Hematopoietic multipotent progenitor cell treated with erythropoietin and hydrocortisone succinate and interleukin-3 and kit ligand, for 15 days (in vitro differentiated cells): ENCODE measurements at regions not wholly inside any gene's neighbourhood (a gene's known extent, or its start where the extent isn't known, plus 50 kb on each side); places are given as distances from the start of the nearest gene placed in this dataset.
"Not testable (repeated sequence)": the region's sequence is repeated elsewhere in the genome, so short reads cannot be mapped to it uniquely, and the experiment has no call there.

Experiments
- DNase-seq: peaks from one replicate; pipeline ENCODE4 v3.0.0-alpha.2; 2015; ENCODE audit warnings: low spot score

DNA sequence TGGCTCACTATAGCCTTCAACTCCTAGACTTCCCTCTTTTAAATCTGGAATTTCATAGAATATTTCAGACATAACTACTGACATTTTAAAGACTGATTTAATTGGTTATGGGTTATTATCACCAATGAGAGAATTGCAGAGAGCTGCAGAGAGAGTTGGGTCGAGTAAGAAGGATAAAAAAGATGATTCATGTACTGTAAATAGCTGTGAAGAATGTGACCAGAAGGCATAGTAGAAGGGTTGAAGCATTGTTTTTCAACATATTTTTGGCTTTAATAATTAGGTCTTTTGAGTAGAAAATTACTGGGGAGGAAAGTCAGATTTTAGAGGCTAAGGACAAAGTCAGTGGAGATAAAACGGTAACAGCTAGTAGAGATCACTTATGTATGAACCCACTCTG, 503.2 kb upstream of the SLC8A1 start:
- DNase-seq: no peak

GRCh38 chr2:40955635-40956034, 503.7 kb upstream of the SLC8A1 start:
- no peak for DNase-seq

DNA sequence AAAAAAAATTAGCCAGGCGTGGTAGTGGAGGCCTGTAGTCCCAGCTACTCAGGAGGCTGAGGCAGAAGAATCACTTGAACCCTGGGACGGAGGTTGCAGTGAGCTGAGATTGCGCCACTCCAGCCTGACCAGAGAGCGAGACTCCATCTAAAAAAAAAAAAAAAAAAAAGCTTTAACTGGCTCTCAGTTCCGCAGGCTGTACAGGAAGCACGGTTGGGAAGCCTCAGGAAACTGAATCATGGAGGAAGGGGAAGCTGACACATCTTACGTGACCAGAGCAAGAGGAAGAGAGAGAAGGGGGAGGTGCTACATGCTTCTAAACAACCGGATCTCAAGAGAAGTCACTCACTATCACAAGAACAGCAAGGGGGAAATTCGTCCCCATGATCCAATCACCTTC, 505.6 kb upstream of the SLC8A1 start:
- DNase-seq: no peak

GRCh38 chr2:40962026-40962425, 510.1 kb upstream of the SLC8A1 start:
- DNase-seq: no peak

DNA sequence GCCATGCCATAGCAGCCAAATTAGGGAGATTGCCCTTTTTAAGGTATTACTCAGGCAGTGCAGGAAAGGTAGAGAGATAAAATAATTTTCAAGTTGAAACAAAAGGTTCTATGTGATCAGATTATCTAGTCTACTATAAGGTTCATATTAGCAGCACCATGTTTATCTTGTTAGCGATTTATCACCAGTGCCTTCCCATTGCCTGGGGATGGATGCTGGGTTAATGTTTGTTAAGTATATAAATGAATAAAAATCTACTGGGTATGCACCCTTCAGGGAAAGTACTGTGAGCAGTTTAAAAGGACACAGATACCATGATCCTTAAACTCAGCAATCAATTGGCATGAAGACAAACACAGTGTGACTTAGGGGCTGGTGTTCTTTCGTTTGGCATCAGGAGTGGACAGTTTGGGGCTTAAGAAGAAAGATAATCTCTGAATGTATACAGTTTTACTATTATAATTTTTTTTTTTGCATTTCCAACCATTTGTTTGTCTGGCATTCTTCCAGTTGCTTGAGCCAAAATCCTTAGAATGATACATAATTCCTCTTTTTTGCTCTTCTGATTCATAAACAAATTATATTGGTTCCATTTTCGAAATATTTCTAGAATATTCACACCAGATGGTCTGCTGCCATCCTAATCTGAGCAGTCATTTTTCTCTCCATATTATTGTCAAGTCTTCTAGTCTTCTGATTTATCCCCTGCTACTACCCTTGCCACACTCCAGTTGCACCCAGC, 512.8 kb upstream of the SLC8A1 start:
- no peak for DNase-seq

- no peak for DNase-seq
These were observed 515.6 kb upstream of the SLC8A1 start for GRCh38 chr2:40967451-40967850.

- no peak for DNase-seq
These were observed 523.3 kb upstream of the SLC8A1 start for GRCh38 chr2:40975151-40975550.

GRCh38 chr2:40997362-40997761, 545.5 kb upstream of the SLC8A1 start:
- no peak for DNase-seq

DNA sequence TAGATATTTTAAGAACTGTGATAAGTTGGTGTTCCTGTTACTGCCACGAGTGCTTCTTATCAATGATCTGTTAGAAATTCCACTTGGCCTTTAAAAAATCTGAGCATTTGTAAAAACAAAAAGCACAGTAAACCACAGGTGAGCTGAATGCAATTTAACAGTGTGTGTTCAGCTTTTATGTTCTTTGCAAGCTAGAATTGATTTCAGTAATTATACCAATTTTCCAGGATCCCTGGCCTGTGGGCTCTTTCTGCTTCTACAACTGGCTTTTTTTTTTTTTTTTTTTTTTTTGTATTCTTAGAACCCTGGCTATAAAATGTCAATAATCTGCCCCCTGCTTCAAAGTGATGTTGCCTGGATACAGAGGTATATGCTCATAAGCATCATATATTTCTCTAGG, 548.5 kb upstream of the SLC8A1 start:
- no peak for DNase-seq

DNA sequence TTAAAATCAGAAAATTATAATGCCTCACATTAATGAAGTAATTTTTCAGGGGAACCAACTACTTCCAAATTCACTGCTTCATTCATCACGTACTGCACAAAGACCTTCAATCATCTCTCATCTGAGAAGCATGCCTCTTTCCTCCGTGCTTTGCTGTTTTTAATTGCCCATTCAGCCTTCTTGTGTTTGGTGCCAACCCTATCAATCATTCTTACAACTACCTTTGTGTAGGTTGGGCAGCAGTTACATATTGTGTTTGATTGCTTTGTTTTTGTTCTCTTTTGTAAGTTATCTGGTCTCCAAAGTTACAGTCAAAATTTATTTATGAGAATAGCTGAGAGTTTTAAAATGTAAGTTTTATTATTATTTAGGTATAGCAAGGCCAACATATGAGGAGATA, 549.0 kb upstream of the SLC8A1 start:
- no peak for DNase-seq

- DNase-seq: no peak
These were observed 552.8 kb upstream of the SLC8A1 start for GRCh38 chr2:41004700-41005099.

- DNase-seq: no peak
These were observed 568.5 kb upstream of the SLC8A1 start for GRCh38 chr2:41020358-41020757.

GRCh38 chr2:41024816-41025215, 572.9 kb upstream of the SLC8A1 start:
- DNase-seq: no peak

DNA sequence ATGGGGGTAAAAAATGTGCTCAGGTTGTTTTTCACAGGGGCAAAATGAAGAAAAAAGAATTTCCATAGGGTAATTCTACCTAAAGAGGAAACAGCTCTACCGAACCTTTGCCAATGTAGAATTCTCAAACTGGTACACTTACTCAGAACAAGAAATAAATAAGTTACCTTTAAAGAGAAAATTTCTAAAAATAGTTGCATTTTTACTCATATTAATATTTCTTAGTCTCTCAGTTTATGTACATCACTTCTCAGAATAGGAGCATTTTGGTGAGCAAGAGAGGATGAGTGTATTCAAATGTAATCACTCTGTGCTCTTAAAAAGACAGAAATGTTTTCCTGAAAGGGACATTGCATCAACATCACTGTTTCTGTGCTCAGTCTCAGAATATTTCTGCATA, 574.7 kb upstream of the SLC8A1 start:
- DNase-seq: no peak

DNA sequence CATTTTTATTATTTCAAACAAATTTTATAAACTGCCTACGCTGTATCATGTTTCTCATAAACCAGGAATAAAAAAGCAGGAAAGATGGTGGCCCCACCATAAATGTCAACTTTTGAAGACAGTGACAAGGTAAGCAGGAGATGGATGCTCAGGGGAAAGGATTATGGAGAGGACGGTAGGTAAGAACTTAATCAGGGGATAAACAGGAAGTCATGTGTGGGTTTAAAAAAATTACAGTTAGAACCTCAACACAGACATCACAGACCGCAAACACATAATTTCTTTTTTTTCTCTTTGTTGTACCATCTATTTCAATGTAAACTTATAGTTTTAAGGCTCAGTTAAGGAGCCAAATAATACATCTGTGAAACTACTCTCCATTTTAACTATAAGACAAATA, 575.2 kb upstream of the SLC8A1 start:
- DNase-seq: no peak

DNA sequence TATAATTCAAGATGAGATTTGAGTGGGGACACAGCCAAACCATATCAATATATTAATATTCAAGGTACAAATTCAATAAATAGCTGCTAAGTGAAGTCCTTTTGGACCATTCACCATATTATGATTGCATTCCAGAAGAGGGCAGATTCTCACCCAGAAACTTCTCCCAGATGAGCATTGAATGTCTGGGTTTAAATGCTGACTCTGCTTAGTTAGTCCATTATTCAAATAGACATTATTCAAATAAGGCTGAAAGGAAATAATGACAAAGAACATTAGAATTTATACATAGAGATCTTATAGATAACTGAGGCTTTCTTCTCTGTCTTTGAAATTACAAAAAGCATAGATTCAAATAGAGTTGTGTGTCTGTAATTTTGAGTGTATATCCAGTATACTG, 579.4 kb upstream of the SLC8A1 start:
- no peak for DNase-seq

- DNase-seq: no peak
These were observed 580.8 kb upstream of the SLC8A1 start for GRCh38 chr2:41032715-41033114.

DNA sequence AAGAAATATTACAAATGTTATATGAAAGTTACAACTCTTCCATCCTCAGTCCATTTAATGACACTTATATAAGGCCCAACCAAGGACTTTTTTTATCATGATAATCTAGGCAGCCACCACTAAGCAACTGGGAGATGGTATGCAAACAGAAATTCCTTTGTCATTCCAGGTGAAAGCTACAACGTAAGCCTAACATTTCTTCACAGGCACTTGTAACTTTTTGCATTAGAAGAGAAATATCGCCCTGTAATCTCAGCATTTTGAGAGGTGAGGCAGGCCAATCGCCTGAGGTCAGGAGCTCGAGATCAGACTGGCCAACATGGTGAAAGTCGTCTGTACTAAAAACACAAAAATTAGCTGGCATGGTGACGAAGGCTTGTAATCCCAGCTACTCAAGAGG, 581.2 kb upstream of the SLC8A1 start:
- DNase-seq: no peak

- DNase-seq: no peak
These were observed 586.5 kb upstream of the SLC8A1 start for GRCh38 chr2:41038408-41038807.

DNA sequence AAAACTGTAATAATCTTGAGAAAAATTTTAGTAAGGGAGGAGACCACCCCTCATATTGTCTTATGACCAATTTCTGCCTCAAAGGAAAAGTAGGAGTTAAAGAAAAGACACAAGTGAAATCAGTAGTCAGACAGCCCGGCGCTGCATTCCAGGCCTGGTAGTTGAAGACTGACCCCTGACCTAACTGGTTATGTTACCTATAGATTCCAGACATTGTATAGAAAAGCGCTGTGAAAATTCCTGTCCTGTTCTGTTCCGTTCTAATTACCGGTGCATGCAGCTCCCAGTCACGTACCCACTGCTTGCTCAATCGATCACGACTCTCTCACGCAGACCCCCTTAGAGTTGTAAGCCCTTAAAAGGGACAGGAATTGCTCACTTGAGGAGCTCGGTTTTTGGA, 587.9 kb upstream of the SLC8A1 start:
- not testable (repeated sequence) for DNase-seq

GRCh38 chr2:41040782-41041520, 589.1 kb upstream of the SLC8A1 start:
- no peak for DNase-seq

GRCh38 chr2:41042343-41042742, 590.5 kb upstream of the SLC8A1 start:
- DNase-seq: no peak

DNA sequence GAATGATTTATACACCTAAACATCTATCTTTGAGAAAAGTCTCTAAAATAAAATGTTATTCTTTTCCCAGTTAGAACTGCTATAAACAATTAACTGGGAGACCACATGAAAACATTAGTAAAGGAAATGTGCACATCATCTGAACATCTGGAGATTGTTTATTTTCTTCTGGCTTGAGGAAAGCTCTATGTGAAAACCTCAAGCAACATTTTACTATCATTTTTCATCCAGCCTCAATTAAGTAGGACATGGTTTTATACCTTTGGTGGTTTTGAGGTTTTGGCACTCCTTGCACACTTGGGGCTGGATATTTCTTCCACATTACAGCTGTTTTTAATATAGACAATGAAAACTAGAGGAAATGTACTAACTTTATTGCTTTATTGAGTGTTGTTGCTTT, 609.5 kb upstream of the SLC8A1 start:
- no peak for DNase-seq

DNA sequence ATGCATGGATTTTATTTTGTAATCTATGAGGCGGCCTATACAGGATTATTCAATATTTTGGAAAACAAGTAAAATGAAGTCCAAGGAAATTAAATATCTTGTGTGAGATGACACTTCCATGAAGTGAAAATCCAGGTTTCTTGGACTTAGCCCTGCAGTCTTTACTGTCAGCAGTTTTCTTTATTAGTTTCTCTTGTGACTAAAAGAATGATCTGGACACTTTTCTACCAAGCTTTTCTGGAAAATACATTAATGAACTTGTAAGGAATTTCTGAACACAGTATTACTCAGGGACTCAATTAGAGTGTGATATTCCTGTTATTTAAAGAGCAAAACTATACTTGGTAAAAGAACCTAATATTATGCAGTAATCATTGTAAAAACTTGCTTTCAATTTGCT, 610.4 kb upstream of the SLC8A1 start:
- no peak for DNase-seq
